WTC11 (cell line): ENCODE measurements at regions not wholly inside any gene's neighbourhood (a gene's known extent, or its start where the extent isn't known, plus 50 kb on each side); places are given as distances from the start of the nearest gene placed in this dataset.
A peak's percentile ranks its signal among the peaks of the same experiment; 100 is the strongest.

Experiments used
- ATAC-seq: fragments of 200-7000 bp; cut with Tn5 transposase; 2 replicates; pipeline ENCODE4 v1.10.0; 2021; ENCODE audit warnings: mild to moderate bottlenecking, moderate library complexity
- CTCF ChIA-PET: fragments of 300-600 bp; sonication (Branson Sonifier 250); formaldehyde crosslinking; loops from one replicate; lab custom pipeline; 2021; ENCODE audit warnings: antibody characterized with exemption; lab: Charles Lee
- POLR2A ChIA-PET: fragments of 350-600 bp; sonication (Branson Sonifier 250); formaldehyde crosslinking; loops from one replicate; lab custom pipeline; 2021; ENCODE audit warnings: antibody characterized with exemption; lab: Charles Lee
- DNase-seq: peaks from one replicate; pipeline ENCODE4 v3.0.0; 2021; ENCODE audit warnings: low spot score
- H3K27ac Mint-ChIP-seq: 2 replicates; pipeline ENCODE4 v1.8.0; 2021; ENCODE audit warnings: mixed read lengths
- H3K27me3 Mint-ChIP-seq: 2 replicates; pipeline ENCODE4 v1.8.0; 2021; ENCODE audit warnings: low read depth, mild to moderate bottlenecking, moderate library complexity, mixed read lengths
- H3K36me3 Mint-ChIP-seq: 2 replicates; pipeline ENCODE4 v1.8.0; 2021; ENCODE audit warnings: mixed read lengths
- H3K4me1 Mint-ChIP-seq: 2 replicates; pipeline ENCODE4 v1.8.0; 2022; ENCODE audit warnings: mixed read lengths
- H3K4me3 Mint-ChIP-seq: 2 replicates; pipeline ENCODE4 v1.8.0; 2021; ENCODE audit warnings: mild to moderate bottlenecking, moderate library complexity, mixed read lengths
- H3K9me3 Mint-ChIP-seq: 2 replicates; pipeline ENCODE4 v1.8.0; 2021; ENCODE audit warnings: mixed read lengths
- ARID4B ChIP-seq: sonication (generic); formaldehyde crosslinking; IDR thresholded peaks from 2 replicates; pipeline ENCODE4 v1.8.0; 2023; ENCODE audit warnings: missing genetic modification reagents, mild to moderate bottlenecking, borderline replicate concordance
- ATF2 ChIP-seq: sonication (generic); formaldehyde crosslinking; IDR thresholded peaks from 2 replicates; pipeline ENCODE4 v1.8.1; 2022; ENCODE audit warnings: low read depth, missing genetic modification reagents, borderline replicate concordance
- ATF3 ChIP-seq: sonication (generic); formaldehyde crosslinking; conservative IDR thresholded peaks from 2 replicates; pipeline ENCODE4 v1.8.1; 2022; ENCODE audit warnings: mild to moderate bottlenecking, missing genetic modification reagents
- ATF6 ChIP-seq: sonication (generic); formaldehyde crosslinking; IDR thresholded peaks from 2 replicates; pipeline ENCODE4 v1.8.1; 2023; ENCODE audit warnings: mild to moderate bottlenecking, missing genetic modification reagents
- CBFB ChIP-seq: sonication (generic); formaldehyde crosslinking; IDR thresholded peaks from 2 replicates; pipeline ENCODE4 v1.8.1; 2022; ENCODE audit warnings: mild to moderate bottlenecking, low read depth, missing genetic modification reagents
- FOXK1 ChIP-seq: sonication (generic); formaldehyde crosslinking; IDR thresholded peaks from 2 replicates; pipeline ENCODE4 v1.8.0; 2022; ENCODE audit warnings: mild to moderate bottlenecking, moderate library complexity, missing genetic modification reagents
- FOXP1 ChIP-seq: sonication (generic); formaldehyde crosslinking; IDR thresholded peaks from 2 replicates; pipeline ENCODE4 v1.8.0; 2022; ENCODE audit warnings: missing genetic modification reagents, mild to moderate bottlenecking, moderate library complexity, borderline replicate concordance
- GRHL2 ChIP-seq: fragments of 250-450 bp; sonication (Bioruptor Pico); IDR thresholded peaks from 2 replicates; pipeline ENCODE4 v1.8.0; 2022; ENCODE audit warnings: mild to moderate bottlenecking, moderate library complexity; ENCODE audit not compliant: insufficient replicate concordance, severe bottlenecking
- JAZF1 ChIP-seq: fragments of 250-450 bp; sonication (Bioruptor Pico); IDR thresholded peaks from 2 replicates; pipeline ENCODE4 v1.9.0; 2021; ENCODE audit warnings: moderate library complexity, mild to moderate bottlenecking, inconsistent platforms
- MLX ChIP-seq: sonication (generic); formaldehyde crosslinking; IDR thresholded peaks from 2 replicates; pipeline ENCODE4 v1.8.1; 2023; ENCODE audit warnings: mild to moderate bottlenecking, missing genetic modification reagents, moderate library complexity
- MYBL2 ChIP-seq: sonication (generic); formaldehyde crosslinking; IDR thresholded peaks from 2 replicates; pipeline ENCODE4 v1.8.1; 2023; ENCODE audit warnings: mild to moderate bottlenecking, moderate library complexity, missing genetic modification reagents
- SMAD3 ChIP-seq: sonication (generic); formaldehyde crosslinking; IDR thresholded peaks from 2 replicates; pipeline ENCODE4 v1.8.0; 2022; ENCODE audit warnings: missing genetic modification reagents, mild to moderate bottlenecking, borderline replicate concordance
- SOX15 ChIP-seq: fragments of 250-450 bp; sonication (Bioruptor Pico); IDR thresholded peaks from 2 replicates; pipeline ENCODE4 v1.9.0; 2021; ENCODE audit warnings: mild to moderate bottlenecking
- TCF7 ChIP-seq: sonication (generic); formaldehyde crosslinking; IDR thresholded peaks from 2 replicates; pipeline ENCODE4 v1.8.0; 2022; ENCODE audit warnings: mild to moderate bottlenecking, low read depth, missing genetic modification reagents, moderate library complexity
- TP53 ChIP-seq: sonication (generic); formaldehyde crosslinking; IDR thresholded peaks from 2 replicates; pipeline ENCODE4 v1.8.1; 2023; ENCODE audit warnings: mild to moderate bottlenecking, missing genetic modification reagents
- ZBTB43 ChIP-seq: sonication (generic); formaldehyde crosslinking; IDR thresholded peaks from 2 replicates; pipeline ENCODE4 v1.8.1; 2023; ENCODE audit warnings: mild to moderate bottlenecking, missing genetic modification reagents
- ZNF121 ChIP-seq: sonication (generic); formaldehyde crosslinking; IDR thresholded peaks from 2 replicates; pipeline ENCODE4 v1.8.0; 2023; ENCODE audit warnings: missing genetic modification reagents
- ZNF396 ChIP-seq: fragments of 250-450 bp; sonication (Bioruptor Pico); IDR thresholded peaks from 2 replicates; pipeline ENCODE4 v1.8.0; 2021; ENCODE audit warnings: mild to moderate bottlenecking, moderate library complexity, borderline replicate concordance
- ZNF532 ChIP-seq: fragments of 250-450 bp; sonication (Bioruptor Pico); IDR thresholded peaks from 2 replicates; pipeline ENCODE4 v1.9.0; 2021; ENCODE audit warnings: mild to moderate bottlenecking, borderline replicate concordance

- TF ChIP-seq ZNF532 (CRISPR knock-in tag) (no peak), FOXP1 (CRISPR knock-in tag) (no peak), ATF2 (no peak), MLX (CRISPR knock-in tag) (no peak)
Observed at GRCh38 chr1:63108206-63108605, 214.2 kb upstream of the FOXD3 start (continued).

- ATAC-seq (peak; percentile 56), DNase-seq (no peak)
- H3K4me3 Mint-ChIP-seq: no peak overlapping the region
- no peaks in the 10 kb centered on the region for H3K27me3 Mint-ChIP-seq
- H3K4me1 Mint-ChIP-seq: peaks cover 51% of the 10 kb centered on the region
- H3K36me3 Mint-ChIP-seq: no peaks in the 10 kb centered on the region
- no peak overlapping the region for H3K27ac Mint-ChIP-seq
- ChIA-PET POLR2A (no interaction called here), CTCF (no interaction called here)
- H3K9me3 Mint-ChIP-seq: no peaks in the 10 kb centered on the region
- no peak for TF ChIP-seq ARID4B
- no peak for TF ChIP-seq SOX15
- no peak for TF ChIP-seq ZNF121 (CRISPR knock-in tag)
- TF ChIP-seq TCF7 (CRISPR knock-in tag): no peak
- no peak for TF ChIP-seq ATF2
- TF ChIP-seq FOXK1 (CRISPR knock-in tag): no peak
- TF ChIP-seq TP53 (CRISPR knock-in tag): no peak
- TF ChIP-seq ATF3 (CRISPR knock-in tag): no peak
- TF ChIP-seq ZNF396 (CRISPR knock-in tag): no peak
- no peak for TF ChIP-seq ZBTB43 (CRISPR knock-in tag)
- no peak for TF ChIP-seq JAZF1
- TF ChIP-seq CBFB: no peak
- no peak for TF ChIP-seq GRHL2 (CRISPR knock-in tag)
- no peak for TF ChIP-seq ATF6 (CRISPR knock-in tag)
- no peak for TF ChIP-seq SMAD3 (CRISPR knock-in tag)
- TF ChIP-seq MYBL2 (CRISPR knock-in tag): no peak
Observed at GRCh38 chr1:63112155-63112900, 210.0 kb upstream of the FOXD3 start.
